GM21619 (cell line): ENCODE measurements at regions not wholly inside any gene's neighbourhood (a gene's known extent, or its start where the extent isn't known, plus 50 kb on each side); places are given as distances from the start of the nearest gene placed in this dataset.
A peak's percentile ranks its signal among the peaks of the same experiment; 100 is the strongest.

Experiments used
- ATAC-seq: cut with Tn5 transposase; IDR thresholded peaks from one replicate; pipeline ENCODE4 v1.9.1; 2021; ENCODE audit not compliant: unreplicated experiment

GRCh38 chr14:22081337-22081736 is 407.7 kb upstream of the OR4E1 start:
- no peak for ATAC-seq

- no peak for ATAC-seq
Measured at GRCh38 chr14:22079766-22080165, 406.1 kb upstream of the OR4E1 start.

GRCh38 chr14:22073801-22074200 is 400.2 kb upstream of the OR4E1 start:
- ATAC-seq: no peak

GRCh38 chr14:22071006-22071405 is 397.4 kb upstream of the OR4E1 start:
- peak; percentile 91 for ATAC-seq

GRCh38 chr14:22070119-22070982 is 396.7 kb upstream of the OR4E1 start:
- peak; percentile 38 for ATAC-seq

- no peak for ATAC-seq
Measured at GRCh38 chr14:22065347-22065746, 391.7 kb upstream of the OR4E1 start.

GRCh38 chr14:22059201-22059600 is 385.6 kb upstream of the OR4E1 start:
- no peak for ATAC-seq

GRCh38 chr14:22052795-22053194 is 379.2 kb upstream of the OR4E1 start:
- no peak for ATAC-seq

- peak; percentile 66 for ATAC-seq
Measured at GRCh38 chr14:22047115-22047514, 373.5 kb upstream of the OR4E1 start.

- ATAC-seq: no peak
Measured at GRCh38 chr14:22046063-22046462, 372.4 kb upstream of the OR4E1 start.

- ATAC-seq: no peak
Measured at GRCh38 chr14:22044193-22044592, 370.6 kb upstream of the OR4E1 start.

GRCh38 chr14:22040781-22041125 is 367.1 kb upstream of the OR4E1 start:
- ATAC-seq: no peak

GRCh38 chr14:22039938-22040780 is 366.5 kb upstream of the OR4E1 start:
- no peak for ATAC-seq

- no peak for ATAC-seq
Measured at GRCh38 chr14:22036541-22037239, 363.1 kb upstream of the OR4E1 start.

GRCh38 chr14:22026527-22026926 is 352.9 kb upstream of the OR4E1 start:
- no peak for ATAC-seq

GRCh38 chr14:22025879-22026278 is 352.3 kb upstream of the OR4E1 start:
- ATAC-seq: no peak

- no peak for ATAC-seq
Measured at GRCh38 chr14:22024137-22024536, 350.5 kb upstream of the OR4E1 start.

GRCh38 chr14:22018890-22019289 is 345.3 kb upstream of the OR4E1 start:
- no peak for ATAC-seq

- ATAC-seq: no peak
Measured at GRCh38 chr14:22012452-22012851, 338.8 kb upstream of the OR4E1 start.

GRCh38 chr14:22011253-22011642 is 337.6 kb upstream of the OR4E1 start:
- no peak for ATAC-seq

- ATAC-seq: no peak
Measured at GRCh38 chr14:22010545-22011252, 337.1 kb upstream of the OR4E1 start.
